B cell (primary cell): ENCODE measurements at regions not wholly inside any gene's neighbourhood (a gene's known extent, or its start where the extent isn't known, plus 50 kb on each side); places are given as distances from the start of the nearest gene placed in this dataset.

Experiments used
- ATAC-seq: fragments of 200-7000 bp; cut with Tn5 transposase; one replicate; pipeline ENCODE4 v1.10.0; 2021; ENCODE audit warnings: low read depth, mild to moderate bottlenecking, moderate number of reproducible peaks, moderate library complexity
- CTCF ChIA-PET: fragments of 350-600 bp; sonication (Branson Sonifier 250); formaldehyde crosslinking; loops from one replicate; lab custom pipeline; 2021; ENCODE audit warnings: antibody characterized with exemption, inconsistent platforms; lab: Charles Lee
- POLR2A ChIA-PET: fragments of 350-600 bp; sonication (Branson Sonifier 250); formaldehyde crosslinking; loops from one replicate; lab custom pipeline; 2021; ENCODE audit warnings: antibody characterized with exemption; lab: Charles Lee
- DNase-seq: peaks from one replicate; pipeline ENCODE4 v3.0.0; 2013
- H2AFZ ChIP-seq: 2 replicates; pipeline ENCODE4 v1.6.1; 2012; ENCODE audit warnings: mild to moderate bottlenecking, low read depth, low read length; ENCODE audit not compliant: insufficient read depth, poor library complexity, severe bottlenecking
- H3K27ac ChIP-seq, 2 donors: 1 replicate in 1 of 2; 2 replicates in 1 of 2; pipeline ENCODE4 v1.5.1; 2012 to 2013; ENCODE audit warnings: low read length in 2 of 2, mild to moderate bottlenecking in 2 of 2, moderate library complexity in 1 of 2
- H3K27me3 ChIP-seq, 4 experiments: fragments of 200-600 bp in 1 of 4; sonication (generic) in 1 of 4; replicated peaks in 1 of 4; 1 replicate in 2 of 4; 2 replicates in 2 of 4; pipeline versions ENCODE4 v1.6.1 to v1.7.0; 2013 to 2016; ENCODE audit warnings: low read length in 3 of 4, mild to moderate bottlenecking in 2 of 4, mixed read lengths in 1 of 4, moderate library complexity in 1 of 4; ENCODE audit not compliant: insufficient read depth in 4 of 4, control insufficient read depth in 3 of 4; ENCODE audit errors: control extremely low read depth in 1 of 4
- H3K36me3 ChIP-seq, 2 experiments: replicated peaks in 1 of 2; 1 replicate in 1 of 2; 2 replicates in 1 of 2; pipeline versions ENCODE4 v1.6.1 to v1.7.1; 2013; ENCODE audit warnings: low read length in 1 of 2; ENCODE audit not compliant: insufficient read depth in 2 of 2, control insufficient read depth in 1 of 2; ENCODE audit errors: control extremely low read depth in 1 of 2, extremely low read depth in 1 of 2
- H3K4me1 ChIP-seq, 2 donors: fragments of 200-600 bp in 1 of 2; sonication (generic) in 1 of 2; 1 replicate in 1 of 2; 2 replicates in 1 of 2; pipeline versions ENCODE4 v1.5.1 to v1.6.1; 2013 to 2017; ENCODE audit warnings: low read length in 2 of 2; ENCODE audit not compliant: control insufficient read depth in 2 of 2, insufficient read depth in 2 of 2
- H3K4me2 ChIP-seq: replicated peaks from 2 replicates; pipeline ENCODE3; 2012; ENCODE audit warnings: mild to moderate bottlenecking, low read depth, low read length; ENCODE audit not compliant: poor library complexity, severe bottlenecking
- H3K4me3 ChIP-seq, 5 experiments: fragments of 200-600 bp in 1 of 5; sonication (generic) in 1 of 5; 1 replicate in 3 of 5; 2 replicates in 2 of 5; pipeline versions ENCODE4 v1.5.1 to v1.7.0; 2011 to 2016; ENCODE audit warnings: low read length in 4 of 5, mild to moderate bottlenecking in 4 of 5, low read depth in 2 of 5, control low read depth in 1 of 5, moderate library complexity in 1 of 5; ENCODE audit not compliant: insufficient read depth in 1 of 5; ENCODE audit errors: control extremely low read depth in 1 of 5, extremely low read depth in 1 of 5
- H3K79me2 ChIP-seq: fragments of 200-600 bp; sonication (generic); one replicate; pipeline ENCODE4 v1.6.0; 2016; ENCODE audit warnings: low read length; ENCODE audit not compliant: control insufficient read depth, insufficient read depth
- H3K9ac ChIP-seq: fragments of 200-600 bp; sonication (generic); 2 replicates; pipeline ENCODE4 v1.6.1; 2017; ENCODE audit warnings: mild to moderate bottlenecking, low read length, moderate library complexity
- H3K9me3 ChIP-seq, 3 donors: one replicate each; pipeline versions ENCODE4 v1.6.1 to v1.7.1; 2013; ENCODE audit warnings: low read length in 2 of 3; ENCODE audit not compliant: control insufficient read depth in 2 of 3, insufficient read depth in 1 of 3; ENCODE audit errors: control extremely low read depth in 1 of 3
- H4K20me1 ChIP-seq: 2 replicates; pipeline ENCODE4 v1.6.0; 2012; ENCODE audit warnings: mild to moderate bottlenecking, low read length; ENCODE audit not compliant: insufficient read depth, control insufficient read depth, poor library complexity, severe bottlenecking
- H3K27ac Mint-ChIP-seq: one replicate; pipeline ENCODE4 v1.8.0; 2021; ENCODE audit warnings: mixed read lengths
- H3K27me3 Mint-ChIP-seq: one replicate; pipeline ENCODE4 v1.8.0; 2021; ENCODE audit warnings: mixed read lengths
- H3K4me1 Mint-ChIP-seq: one replicate; pipeline ENCODE4 v1.8.0; 2021; ENCODE audit warnings: mixed read lengths
- H3K4me3 Mint-ChIP-seq: one replicate; pipeline ENCODE4 v1.8.0; 2021; ENCODE audit warnings: mixed read lengths
- H3K9me3 Mint-ChIP-seq: one replicate; pipeline ENCODE4 v1.8.0; 2022; ENCODE audit warnings: mixed read lengths; ENCODE audit not compliant: insufficient read depth
- EZH2 ChIP-seq: IDR thresholded peaks from 2 replicates; pipeline ENCODE4 v1.6.1; 2012; ENCODE audit warnings: borderline replicate concordance, low read depth, mild to moderate bottlenecking, moderate library complexity, low read length; ENCODE audit not compliant: insufficient read depth, poor library complexity, severe bottlenecking
- WGBS: methylation state at CpG from one replicate; pipeline ENCODE4 v1.1.5; 2013; ENCODE audit warnings: missing lambda C conversion rate; ENCODE audit not compliant: insufficient coverage; 5-methylcytosine and 5-hydroxymethylcytosine counted together
- intact Hi-C: fragments of 100-400 bp; cut with micrococcal nuclease; formaldehyde crosslinking; loops from one replicate; pipeline ENCODE4 v1.10.0; 2022
- TF ChIP-seq, protein P1 (sequence below): fragments of 200-600 bp; IDR thresholded peaks from one replicate; pipeline ENCODE4 v1.8.0; 2022; ENCODE audit warnings: antibody characterized with exemption, mild to moderate bottlenecking

DNA sequence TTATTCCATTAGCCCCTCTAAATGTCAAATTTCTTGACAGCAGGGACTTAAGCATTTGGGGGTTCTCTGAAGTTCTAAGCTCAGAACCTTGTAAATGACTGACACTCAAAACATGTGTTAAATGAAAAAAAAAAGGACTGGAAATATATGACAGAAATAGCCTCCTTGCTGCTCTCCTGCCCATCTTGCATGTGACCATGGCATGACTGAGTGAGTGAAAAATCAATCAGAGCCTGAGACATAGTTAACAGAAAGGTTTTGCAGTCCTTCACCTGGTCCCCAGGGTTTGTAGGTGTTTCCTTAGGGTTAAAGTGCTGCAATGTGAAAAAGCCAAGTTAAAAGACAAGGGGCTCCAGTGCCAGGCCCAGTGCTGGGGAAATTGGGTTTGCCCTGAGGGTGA, 168.1 kb downstream of the ZBTB18 start:
- Histone ChIP-seq H3K9ac (no peak overlapping the region), H3K4me2 (no peak overlapping the region), H3K4me1 (no peaks in the 10 kb centered on the region), H3K36me3 (no peaks in the 10 kb centered on the region), H2AFZ (no peak overlapping the region), H3K4me3 (no peak overlapping the region), H3K27me3 (peaks cover 0 to 3% (median 0%) of the 10 kb centered on the region in 4 experiments), H3K27ac (no peak overlapping the region), H3K79me2 (no peaks in the 10 kb centered on the region), H4K20me1 (no peaks in the 10 kb centered on the region), H3K9me3 (peaks cover 0 to 5% (median 0%) of the 10 kb centered on the region in 3 donors)
- TF ChIP-seq, protein P1, sequence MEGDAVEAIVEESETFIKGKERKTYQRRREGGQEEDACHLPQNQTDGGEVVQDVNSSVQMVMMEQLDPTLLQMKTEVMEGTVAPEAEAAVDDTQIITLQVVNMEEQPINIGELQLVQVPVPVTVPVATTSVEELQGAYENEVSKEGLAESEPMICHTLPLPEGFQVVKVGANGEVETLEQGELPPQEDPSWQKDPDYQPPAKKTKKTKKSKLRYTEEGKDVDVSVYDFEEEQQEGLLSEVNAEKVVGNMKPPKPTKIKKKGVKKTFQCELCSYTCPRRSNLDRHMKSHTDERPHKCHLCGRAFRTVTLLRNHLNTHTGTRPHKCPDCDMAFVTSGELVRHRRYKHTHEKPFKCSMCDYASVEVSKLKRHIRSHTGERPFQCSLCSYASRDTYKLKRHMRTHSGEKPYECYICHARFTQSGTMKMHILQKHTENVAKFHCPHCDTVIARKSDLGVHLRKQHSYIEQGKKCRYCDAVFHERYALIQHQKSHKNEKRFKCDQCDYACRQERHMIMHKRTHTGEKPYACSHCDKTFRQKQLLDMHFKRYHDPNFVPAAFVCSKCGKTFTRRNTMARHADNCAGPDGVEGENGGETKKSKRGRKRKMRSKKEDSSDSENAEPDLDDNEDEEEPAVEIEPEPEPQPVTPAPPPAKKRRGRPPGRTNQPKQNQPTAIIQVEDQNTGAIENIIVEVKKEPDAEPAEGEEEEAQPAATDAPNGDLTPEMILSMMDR: no peak
- no peak for TF ChIP-seq EZH2
- Mint-ChIP-seq H3K4me1 (peaks cover 2% of the 10 kb centered on the region), H3K4me3 (no peak overlapping the region), H3K27ac (no peak overlapping the region), H3K27me3 (peaks cover 10% of the 10 kb centered on the region), H3K9me3 (no peaks in the 10 kb centered on the region)
- CTCF ChIA-PET: no interaction called here
- DNase-seq (no peak), ATAC-seq (no peak)
- intact Hi-C loops: no loop called here
- POLR2A ChIA-PET: no interaction called here

DNA sequence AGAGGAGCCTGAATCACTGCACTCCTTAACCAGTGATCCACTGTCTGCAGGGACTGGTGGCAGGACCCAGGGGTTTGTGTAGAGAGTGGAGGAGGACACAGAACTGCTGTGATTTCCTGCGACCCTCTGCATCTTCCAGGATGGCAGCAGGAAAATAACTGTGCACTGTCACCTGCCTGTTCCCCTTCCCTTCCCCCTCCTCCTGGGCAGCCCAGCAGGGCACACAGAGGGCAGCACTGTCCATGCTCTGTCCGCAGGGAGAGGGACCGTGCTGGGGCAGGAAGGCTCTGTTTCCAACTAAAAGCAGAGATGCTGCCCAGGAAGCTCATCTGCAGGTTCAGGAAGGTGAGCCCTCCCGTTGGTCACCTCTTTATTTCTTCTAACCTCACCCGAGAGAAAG, 168.7 kb downstream of the ZBTB18 start:
- Mint-ChIP-seq H3K4me3 (no peak overlapping the region), H3K4me1 (peaks cover 2% of the 10 kb centered on the region), H3K9me3 (no peaks in the 10 kb centered on the region), H3K27me3 (peaks cover 10% of the 10 kb centered on the region), H3K27ac (no peak overlapping the region)
- Histone ChIP-seq H3K27me3 (peaks cover 0 to 3% (median 0%) of the 10 kb centered on the region in 4 experiments), H2AFZ (no peak overlapping the region), H3K4me1 (peaks cover 0 to 2% of the 10 kb centered on the region in 2 donors), H3K36me3 (no peaks in the 10 kb centered on the region), H3K4me2 (no peak overlapping the region), H3K9me3 (peaks cover 0 to 9% (median 0%) of the 10 kb centered on the region in 3 donors), H3K79me2 (no peaks in the 10 kb centered on the region), H3K9ac (no peak overlapping the region), H3K27ac (no peak overlapping the region), H3K4me3 (no peak overlapping the region), H4K20me1 (no peaks in the 10 kb centered on the region)
- TF ChIP-seq, protein P1: no peak
- ATAC-seq: no peak
- intact Hi-C loops: no loop called here
- ChIA-PET POLR2A (no interaction called here), CTCF (no interaction called here)
- WGBS: 100% methylated on average over 1 of the region's 5 CpGs
- DNase-seq: no peak
